Common myeloid progenitor, CD34-positive (primary cell): ENCODE measurements at regions not wholly inside any gene's neighbourhood (a gene's known extent, or its start where the extent isn't known, plus 50 kb on each side); places are given as distances from the start of the nearest gene placed in this dataset.
"Not testable (repeated sequence)": the region's sequence is repeated elsewhere in the genome, so short reads cannot be mapped to it uniquely, and the experiment has no call there.

Experiments
- CTCF ChIA-PET: fragments of 350-600 bp; sonication (Branson Sonifier 250); formaldehyde crosslinking; loops from one replicate; lab custom pipeline; 2021; ENCODE audit warnings: antibody characterized with exemption; lab: Charles Lee
- POLR2A ChIA-PET: fragments of 350-600 bp; sonication (Branson Sonifier 250); formaldehyde crosslinking; loops from one replicate; lab custom pipeline; 2021; ENCODE audit warnings: antibody characterized with exemption; lab: Charles Lee
- DNase-seq, 3 donors: peaks; one replicate each; pipeline versions ENCODE4 v3.0.0 to v3.0.0-alpha.2; 2013
- H3K27ac ChIP-seq, 2 experiments: 1 replicate in 1 of 2; 2 replicates in 1 of 2; pipeline ENCODE4 v1.7.0; 2013; ENCODE audit warnings: inconsistent platforms in 2 of 2, low read length in 2 of 2, mild to moderate bottlenecking in 2 of 2, low read depth in 1 of 2, moderate library complexity in 1 of 2; ENCODE audit not compliant: severe bottlenecking in 2 of 2, insufficient read depth in 1 of 2, poor library complexity in 1 of 2
- H3K27me3 ChIP-seq, 5 experiments: replicated peaks in 2 of 5; 1 replicate in 3 of 5; 2 replicates in 2 of 5; pipeline versions ENCODE4 v1.6.1 to v1.7.0; 2013; ENCODE audit warnings: low read length in 4 of 5, mild to moderate bottlenecking in 2 of 5, moderate library complexity in 2 of 5, inconsistent platforms in 1 of 5; ENCODE audit not compliant: insufficient read depth in 5 of 5, control insufficient read depth in 4 of 5
- H3K36me3 ChIP-seq, 4 experiments: 1 replicate in 2 of 4; 2 replicates in 2 of 4; pipeline versions ENCODE4 v1.6.1 to v1.7.0; 2013; ENCODE audit warnings: low read length in 3 of 4, control low read depth in 1 of 4, mild to moderate bottlenecking in 1 of 4; ENCODE audit not compliant: control insufficient read depth in 4 of 4, insufficient read depth in 4 of 4
- H3K4me1 ChIP-seq, 4 experiments: 1 replicate in 3 of 4; 2 replicates in 1 of 4; pipeline versions ENCODE4 v1.6.1 to v1.7.1; 2013; ENCODE audit warnings: low read length in 3 of 4, mild to moderate bottlenecking in 3 of 4, control low read depth in 1 of 4, inconsistent platforms in 1 of 4, moderate library complexity in 1 of 4; ENCODE audit not compliant: control insufficient read depth in 4 of 4, insufficient read depth in 4 of 4; ENCODE audit errors: control extremely low read depth in 1 of 4
- H3K4me3 ChIP-seq, 7 experiments: 1 replicate in 4 of 7; 2 replicates in 3 of 7; pipeline versions ENCODE4 v1.5.1 to v1.7.0; 2013; ENCODE audit warnings: mild to moderate bottlenecking in 7 of 7, low read length in 6 of 7, moderate library complexity in 6 of 7, inconsistent platforms in 2 of 7, low read depth in 2 of 7, control low read depth in 1 of 7; ENCODE audit not compliant: insufficient read depth in 4 of 7, control insufficient read depth in 1 of 7; ENCODE audit errors: extremely low read depth in 1 of 7
- H3K9me3 ChIP-seq, 5 experiments: 1 replicate in 4 of 5; 2 replicates in 1 of 5; pipeline versions ENCODE4 v1.6.1 to v1.7.1; 2013; ENCODE audit warnings: low read length in 4 of 5, mild to moderate bottlenecking in 2 of 5, inconsistent platforms in 1 of 5, low read depth in 1 of 5, moderate library complexity in 1 of 5; ENCODE audit not compliant: control insufficient read depth in 4 of 5, insufficient read depth in 2 of 5; ENCODE audit errors: control extremely low read depth in 1 of 5
- WGBS: methylation state at CpG from one replicate; pipeline ENCODE4 v1.1.5; 2013; ENCODE audit not compliant: insufficient coverage; 5-methylcytosine and 5-hydroxymethylcytosine counted together

GRCh38 chr15:77904436-77904821 lies 173.1 kb downstream of the TBC1D2B start:
- Histone ChIP-seq H3K9me3 (no peaks in the 10 kb centered on the region), H3K27me3 (peaks cover 0 to 2% (median 0%) of the 10 kb centered on the region in 5 experiments), H3K4me3 (no peak overlapping the region), H3K36me3 (no peaks in the 10 kb centered on the region), H3K4me1 (no peaks in the 10 kb centered on the region), H3K27ac (no peak overlapping the region)
- POLR2A ChIA-PET = no interaction called here
- no peak for DNase-seq
- WGBS = 87% methylated on average over 5 of the region's 5 CpGs
- CTCF ChIA-PET = interaction anchor here (1.0 to 1.6 kb wide), 3 partner anchors 204 to 336 kb away, joined by 3 to 6 read pairs (median 3); no protein-coding TSS in a partner anchor

- POLR2A ChIA-PET, H3K27ac ChIP-seq, H3K4me3 ChIP-seq, H3K9me3 ChIP-seq, H3K36me3 ChIP-seq, H3K4me1 ChIP-seq, H3K27me3 ChIP-seq, DNase-seq: not testable (repeated sequence)
- WGBS = 97% methylated on average over 24 of the region's 30 CpGs
- CTCF ChIA-PET = interaction anchor here (1.0 to 1.6 kb wide), 3 partner anchors 204 to 336 kb away, joined by 3 to 6 read pairs (median 3); no protein-coding TSS in a partner anchor
Observed at GRCh38 chr15:77903761-77904435, 173.6 kb downstream of the TBC1D2B start.

GRCh38 chr15:77902921-77903760 lies 174.4 kb downstream of the TBC1D2B start:
- H3K4me3 ChIP-seq, H3K27ac ChIP-seq, H3K9me3 ChIP-seq, H3K4me1 ChIP-seq, H3K27me3 ChIP-seq, POLR2A ChIA-PET, H3K36me3 ChIP-seq: not testable (repeated sequence)
- 45% methylated on average over 10 of the region's 13 CpGs for WGBS
- CTCF ChIA-PET = interaction anchor here (0.8 kb wide), 1 partner anchor 206 kb away, joined by 3 read pairs; no protein-coding TSS in a partner anchor
- DNase-seq = peak; percentile 28 to 49 (median 41)

- Histone ChIP-seq H3K27me3 (no peaks in the 10 kb centered on the region), H3K36me3 (no peaks in the 10 kb centered on the region), H3K4me1 (no peaks in the 10 kb centered on the region), H3K27ac (no peak overlapping the region), H3K9me3 (no peaks in the 10 kb centered on the region), H3K4me3 (no peak overlapping the region)
- ChIA-PET POLR2A (no interaction called here), CTCF (interaction anchor here (0.5 to 1.1 kb wide), 3 partner anchors 9 to 207 kb away, joined by 3 read pairs; no protein-coding TSS in a partner anchor)
- 92% methylated on average over 10 of the region's 13 CpGs for WGBS
- peak in 1 of 3 donors; percentile 32 for DNase-seq
Observed at GRCh38 chr15:77901921-77902750, 175.4 kb downstream of the TBC1D2B start.

GRCh38 chr15:77901251-77901881 lies 176.1 kb downstream of the TBC1D2B start:
- H3K36me3 ChIP-seq = no peaks in the 10 kb centered on the region
- no peaks in the 10 kb centered on the region for H3K4me1 ChIP-seq
- H3K27ac ChIP-seq = no peak overlapping the region
- no peak overlapping the region for H3K4me3 ChIP-seq
- no peak for DNase-seq
- WGBS = 92% methylated on average over 13 of the region's 18 CpGs
- POLR2A ChIA-PET = no interaction called here
- H3K9me3 ChIP-seq = no peaks in the 10 kb centered on the region
- no peaks in the 10 kb centered on the region for H3K27me3 ChIP-seq
- CTCF ChIA-PET = interaction anchor here (0.5 to 1.1 kb wide), 2 partner anchors 10 to 31 kb away, joined by 3 read pairs; no protein-coding TSS in a partner anchor

GRCh38 chr15:77900331-77900963 lies 177.1 kb downstream of the TBC1D2B start:
- H3K27ac ChIP-seq, H3K4me3 ChIP-seq, H3K4me1 ChIP-seq, H3K36me3 ChIP-seq, H3K9me3 ChIP-seq, H3K27me3 ChIP-seq, CTCF ChIA-PET, POLR2A ChIA-PET: not testable (repeated sequence)
- DNase-seq = peak; percentile 34 to 64 (median 46)
- WGBS = 82% methylated on average over 16 of the region's 24 CpGs
